ENCODE measurements at regions not wholly inside any gene's neighbourhood (a gene's known extent, or its start where the extent isn't known, plus 50 kb on each side); places are given as distances from the start of the nearest gene placed in this dataset.

DNA sequence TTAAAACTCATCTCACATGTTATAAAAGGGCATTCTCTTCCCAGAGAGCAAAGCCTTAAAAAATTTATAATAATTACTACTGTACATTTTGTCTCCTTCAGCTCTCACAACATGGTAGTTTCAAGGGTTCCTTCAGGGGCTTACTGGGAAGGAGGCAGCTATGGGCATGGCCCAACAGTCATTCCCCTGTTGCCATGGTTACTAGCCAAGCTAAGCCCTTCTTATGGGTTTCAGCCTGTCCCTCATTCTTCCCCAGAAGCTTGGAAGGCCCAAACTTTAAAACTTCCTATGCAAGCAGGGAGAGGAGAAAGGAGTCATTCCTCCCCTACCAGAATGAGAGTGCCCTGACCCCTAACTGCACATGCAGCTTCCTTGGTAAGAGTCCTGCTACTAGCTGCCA is 82.2 kb upstream of the CNTLN start:
- DNase-seq (ENCODE audit: low read depth, low spot score) (no peak), ATAC-seq (no peak)
- ChIA-PET POLR2A (no interaction called here), CTCF (no interaction called here)
- Histone ChIP-seq H3K9me3 (ENCODE audit: control insufficient read depth, insufficient read depth, low read depth, low read length) (no peaks in the 10 kb centered on the region), H3K4me3 (ENCODE audit: low read depth in 2 of 2, low read length in 2 of 2) (no peak overlapping the region), H3K27ac (ENCODE audit: low read length) (no peak overlapping the region), H3K4me1 (ENCODE audit: control insufficient read depth, insufficient read depth, low read length) (no peaks in the 10 kb centered on the region), H3K36me3 (ENCODE audit: control insufficient read depth, insufficient read depth, low read length) (no peaks in the 10 kb centered on the region), H3K27me3 (ENCODE audit: control insufficient read depth, insufficient read depth, low read length) (no peaks in the 10 kb centered on the region)
- BruUV-seq (replicated peaks): no TSS peak
- TF ChIP-seq POLR2AphosphoS5 (IDR thresholded peaks at IDR 0.05; ENCODE audit: low read depth, low read length) (no peak), TCF7L2 (IDR thresholded peaks at IDR 0.05; ENCODE audit: low read depth, low read length) (no peak), CTCF (IDR thresholded peaks at IDR 0.05) (no peak), SIN3A (IDR thresholded peaks at IDR 0.05; ENCODE audit: borderline replicate concordance, insufficient read depth, low read depth, low read length) (no peak)
- TF ChIP-seq, protein P1, sequence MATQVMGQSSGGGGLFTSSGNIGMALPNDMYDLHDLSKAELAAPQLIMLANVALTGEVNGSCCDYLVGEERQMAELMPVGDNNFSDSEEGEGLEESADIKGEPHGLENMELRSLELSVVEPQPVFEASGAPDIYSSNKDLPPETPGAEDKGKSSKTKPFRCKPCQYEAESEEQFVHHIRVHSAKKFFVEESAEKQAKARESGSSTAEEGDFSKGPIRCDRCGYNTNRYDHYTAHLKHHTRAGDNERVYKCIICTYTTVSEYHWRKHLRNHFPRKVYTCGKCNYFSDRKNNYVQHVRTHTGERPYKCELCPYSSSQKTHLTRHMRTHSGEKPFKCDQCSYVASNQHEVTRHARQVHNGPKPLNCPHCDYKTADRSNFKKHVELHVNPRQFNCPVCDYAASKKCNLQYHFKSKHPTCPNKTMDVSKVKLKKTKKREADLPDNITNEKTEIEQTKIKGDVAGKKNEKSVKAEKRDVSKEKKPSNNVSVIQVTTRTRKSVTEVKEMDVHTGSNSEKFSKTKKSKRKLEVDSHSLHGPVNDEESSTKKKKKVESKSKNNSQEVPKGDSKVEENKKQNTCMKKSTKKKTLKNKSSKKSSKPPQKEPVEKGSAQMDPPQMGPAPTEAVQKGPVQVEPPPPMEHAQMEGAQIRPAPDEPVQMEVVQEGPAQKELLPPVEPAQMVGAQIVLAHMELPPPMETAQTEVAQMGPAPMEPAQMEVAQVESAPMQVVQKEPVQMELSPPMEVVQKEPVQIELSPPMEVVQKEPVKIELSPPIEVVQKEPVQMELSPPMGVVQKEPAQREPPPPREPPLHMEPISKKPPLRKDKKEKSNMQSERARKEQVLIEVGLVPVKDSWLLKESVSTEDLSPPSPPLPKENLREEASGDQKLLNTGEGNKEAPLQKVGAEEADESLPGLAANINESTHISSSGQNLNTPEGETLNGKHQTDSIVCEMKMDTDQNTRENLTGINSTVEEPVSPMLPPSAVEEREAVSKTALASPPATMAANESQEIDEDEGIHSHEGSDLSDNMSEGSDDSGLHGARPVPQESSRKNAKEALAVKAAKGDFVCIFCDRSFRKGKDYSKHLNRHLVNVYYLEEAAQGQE (IDR thresholded peaks at IDR 0.05; ENCODE audit: insufficient read depth in 1 of 2, low read depth in 2 of 2, low read length in 1 of 2): no peak
- intact Hi-C loops (cut with micrococcal nuclease; ENCODE audit: unreplicated experiment) (no loop called here), in situ Hi-C loops (cut with HindIII; ENCODE audit: low pct_unique_long_range_greater_than_20kb, low sequenced_read_pairs) (no loop called here)

DNA sequence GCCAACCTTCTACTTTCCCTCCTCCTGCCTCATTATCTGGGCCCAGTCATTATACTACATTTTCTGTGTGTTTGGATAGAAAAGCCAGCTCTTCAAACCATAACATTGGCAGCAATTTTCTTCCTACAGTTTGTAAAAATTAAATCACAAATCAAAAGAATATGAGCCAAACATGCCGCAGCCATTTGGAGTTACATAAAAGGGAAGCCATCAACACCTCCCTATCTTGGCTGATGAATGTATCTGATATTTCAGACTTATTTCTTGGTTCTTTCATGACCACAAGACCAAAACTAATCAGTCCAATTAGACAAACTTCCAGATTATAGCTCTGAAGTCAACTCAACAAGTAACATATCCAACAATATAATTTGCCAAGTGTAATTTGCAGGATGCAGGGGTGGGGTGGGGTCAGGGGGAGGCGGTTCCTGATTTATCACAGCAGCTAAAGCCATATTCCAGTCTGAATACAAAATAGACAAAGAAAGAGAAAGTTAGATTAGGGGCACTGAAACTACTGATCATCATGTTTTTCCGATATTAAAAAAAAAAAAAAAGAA is 89.4 kb upstream of the CNTLN start:
- H3K27me3 ChIP-seq (ENCODE audit: control insufficient read depth, insufficient read depth, low read length): no peaks in the 10 kb centered on the region
- ATAC-seq (no peak), DNase-seq (ENCODE audit: low read depth, low spot score) (no peak)
- H3K4me1 ChIP-seq (ENCODE audit: control insufficient read depth, insufficient read depth, low read length): no peaks in the 10 kb centered on the region
- POLR2A ChIA-PET: no interaction called here
- H3K9me3 ChIP-seq (ENCODE audit: control insufficient read depth, insufficient read depth, low read depth, low read length): no peaks in the 10 kb centered on the region
- intact Hi-C loops (cut with micrococcal nuclease; ENCODE audit: unreplicated experiment) (no loop called here), in situ Hi-C loops (cut with HindIII; ENCODE audit: low pct_unique_long_range_greater_than_20kb, low sequenced_read_pairs) (no loop called here)
- no peak overlapping the region for H3K27ac ChIP-seq (ENCODE audit: low read length)
- H3K4me3 ChIP-seq (ENCODE audit: low read depth in 2 of 2, low read length in 2 of 2): no peak overlapping the region
- no peaks in the 10 kb centered on the region for H3K36me3 ChIP-seq (ENCODE audit: control insufficient read depth, insufficient read depth, low read length)
- CTCF ChIA-PET: interaction anchor here (0.6 kb wide), 1 partner anchor 1210 kb away, joined by 3 read pairs; no protein-coding TSS in a partner anchor
- no TSS peak for BruUV-seq (replicated peaks)
- TF ChIP-seq, protein P1 (IDR thresholded peaks at IDR 0.05; ENCODE audit: insufficient read depth in 1 of 2, low read depth in 2 of 2, low read length in 1 of 2): no peak
- no peak for TF ChIP-seq TCF7L2 (IDR thresholded peaks at IDR 0.05; ENCODE audit: low read depth, low read length)
- no peak for TF ChIP-seq SIN3A (IDR thresholded peaks at IDR 0.05; ENCODE audit: borderline replicate concordance, insufficient read depth, low read depth, low read length)
